ENCODE measurements at regions not wholly inside any gene's neighbourhood (a gene's known extent, or its start where the extent isn't known, plus 50 kb on each side); places are given as distances from the start of the nearest gene placed in this dataset.

- TF ChIP-seq, protein P1, sequence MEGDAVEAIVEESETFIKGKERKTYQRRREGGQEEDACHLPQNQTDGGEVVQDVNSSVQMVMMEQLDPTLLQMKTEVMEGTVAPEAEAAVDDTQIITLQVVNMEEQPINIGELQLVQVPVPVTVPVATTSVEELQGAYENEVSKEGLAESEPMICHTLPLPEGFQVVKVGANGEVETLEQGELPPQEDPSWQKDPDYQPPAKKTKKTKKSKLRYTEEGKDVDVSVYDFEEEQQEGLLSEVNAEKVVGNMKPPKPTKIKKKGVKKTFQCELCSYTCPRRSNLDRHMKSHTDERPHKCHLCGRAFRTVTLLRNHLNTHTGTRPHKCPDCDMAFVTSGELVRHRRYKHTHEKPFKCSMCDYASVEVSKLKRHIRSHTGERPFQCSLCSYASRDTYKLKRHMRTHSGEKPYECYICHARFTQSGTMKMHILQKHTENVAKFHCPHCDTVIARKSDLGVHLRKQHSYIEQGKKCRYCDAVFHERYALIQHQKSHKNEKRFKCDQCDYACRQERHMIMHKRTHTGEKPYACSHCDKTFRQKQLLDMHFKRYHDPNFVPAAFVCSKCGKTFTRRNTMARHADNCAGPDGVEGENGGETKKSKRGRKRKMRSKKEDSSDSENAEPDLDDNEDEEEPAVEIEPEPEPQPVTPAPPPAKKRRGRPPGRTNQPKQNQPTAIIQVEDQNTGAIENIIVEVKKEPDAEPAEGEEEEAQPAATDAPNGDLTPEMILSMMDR (IDR thresholded peaks at IDR 0.05; ENCODE audit: unreplicated experiment): no peak
- H3K27me3 Mint-ChIP-seq: no peaks in the 10 kb centered on the region
- no peak overlapping the region for H3K27ac Mint-ChIP-seq
These were observed 1706.9 kb upstream of the RAG2 start for GRCh38 chr11:38304926-38305325.

GRCh38 chr11:38302564-38302963 is 1704.5 kb upstream of the RAG2 start:
- Mint-ChIP-seq H3K9me3 (ENCODE audit: low read depth) (no peaks in the 10 kb centered on the region), H3K4me3 (ENCODE audit: low read depth) (no peak overlapping the region), H3K27me3 (no peaks in the 10 kb centered on the region), H3K27ac (no peak overlapping the region), H3K4me1 (ENCODE audit: low read depth) (peaks cover 3% of the 10 kb centered on the region), H3K36me3 (ENCODE audit: insufficient read depth) (no peaks in the 10 kb centered on the region)
- TF ChIP-seq, protein P1 (IDR thresholded peaks at IDR 0.05; ENCODE audit: unreplicated experiment): no peak
- no peak for DNase-seq (ENCODE audit: low spot score, unreplicated experiment)

More at GRCh38 chr11:38304926-38305325, 1706.9 kb upstream of the RAG2 start:
- no peak overlapping the region for H3K4me3 Mint-ChIP-seq (ENCODE audit: low read depth)
- no peak for DNase-seq (ENCODE audit: low spot score, unreplicated experiment)
- H3K9me3 Mint-ChIP-seq (ENCODE audit: low read depth): no peaks in the 10 kb centered on the region
- no peaks in the 10 kb centered on the region for H3K36me3 Mint-ChIP-seq (ENCODE audit: insufficient read depth)
- H3K4me1 Mint-ChIP-seq (ENCODE audit: low read depth): no peaks in the 10 kb centered on the region

GRCh38 chr11:38300570-38300969 is 1702.5 kb upstream of the RAG2 start:
- Mint-ChIP-seq H3K4me1 (ENCODE audit: low read depth) (peaks cover 5% of the 10 kb centered on the region), H3K4me3 (ENCODE audit: low read depth) (no peak overlapping the region), H3K36me3 (ENCODE audit: insufficient read depth) (peaks cover 1% of the 10 kb centered on the region), H3K9me3 (ENCODE audit: low read depth) (peaks cover 1% of the 10 kb centered on the region), H3K27ac (no peak overlapping the region), H3K27me3 (no peaks in the 10 kb centered on the region)
- TF ChIP-seq, protein P1 (IDR thresholded peaks at IDR 0.05; ENCODE audit: unreplicated experiment): no peak
- DNase-seq (ENCODE audit: low spot score, unreplicated experiment): no peak

GRCh38 chr11:38296211-38296776 is 1698.3 kb upstream of the RAG2 start:
- Mint-ChIP-seq H3K4me3 (ENCODE audit: low read depth) (no peak overlapping the region), H3K4me1 (ENCODE audit: low read depth) (peaks cover 5% of the 10 kb centered on the region), H3K27me3 (no peaks in the 10 kb centered on the region), H3K27ac (no peak overlapping the region), H3K36me3 (ENCODE audit: insufficient read depth) (peaks cover 3% of the 10 kb centered on the region), H3K9me3 (ENCODE audit: low read depth) (peaks cover 10% of the 10 kb centered on the region)
- TF ChIP-seq, protein P1 (IDR thresholded peaks at IDR 0.05; ENCODE audit: unreplicated experiment): no peak
- DNase-seq (ENCODE audit: low spot score, unreplicated experiment): no peak

- H3K27ac Mint-ChIP-seq: no peak overlapping the region
- no peaks in the 10 kb centered on the region for H3K9me3 Mint-ChIP-seq (ENCODE audit: low read depth)
- TF ChIP-seq, protein P1 (IDR thresholded peaks at IDR 0.05; ENCODE audit: unreplicated experiment): no peak
- no peaks in the 10 kb centered on the region for H3K27me3 Mint-ChIP-seq
- no peak overlapping the region for H3K4me3 Mint-ChIP-seq (ENCODE audit: low read depth)
- DNase-seq (ENCODE audit: low spot score, unreplicated experiment): no peak
- peaks cover 9% of the 10 kb centered on the region for H3K4me1 Mint-ChIP-seq (ENCODE audit: low read depth)
- no peaks in the 10 kb centered on the region for H3K36me3 Mint-ChIP-seq (ENCODE audit: insufficient read depth)
These were observed 1684.7 kb upstream of the RAG2 start for GRCh38 chr11:38282718-38283117.
